HG03175 (cell line): ENCODE measurements at regions not wholly inside any gene's neighbourhood (a gene's known extent, or its start where the extent isn't known, plus 50 kb on each side); places are given as distances from the start of the nearest gene placed in this dataset.
"Not testable (repeated sequence)": the region's sequence is repeated elsewhere in the genome, so short reads cannot be mapped to it uniquely, and the experiment has no call there.

Experiments used
- ATAC-seq: cut with Tn5 transposase; IDR thresholded peaks from one replicate; pipeline ENCODE4 v1.9.1; 2021; ENCODE audit warnings: mild to moderate bottlenecking, moderate library complexity; ENCODE audit not compliant: unreplicated experiment

DNA sequence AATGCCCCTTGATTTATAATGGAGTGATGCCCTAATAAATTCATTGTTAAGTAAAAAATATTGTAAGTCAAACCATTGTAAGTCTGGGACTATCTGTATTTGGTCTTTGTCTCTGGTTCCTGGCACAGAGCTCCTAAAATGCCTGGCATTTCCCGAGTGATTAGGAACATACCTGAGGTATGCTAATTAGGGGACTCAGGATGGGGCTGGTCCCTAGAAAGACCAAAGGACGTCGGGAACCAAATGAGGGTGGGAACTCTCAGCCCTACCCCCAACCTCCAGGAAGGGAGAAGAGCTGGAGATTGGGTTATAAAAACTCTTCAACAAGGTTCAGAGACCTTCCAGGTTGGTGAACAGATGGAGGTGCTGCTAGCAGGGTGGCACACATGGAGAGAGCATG lies 82.6 kb upstream of the ARG1 start:
- ATAC-seq: no peak

- no peak for ATAC-seq
Measured at GRCh38 chr6:131492932-131493573, 80.0 kb upstream of the ARG1 start.

DNA sequence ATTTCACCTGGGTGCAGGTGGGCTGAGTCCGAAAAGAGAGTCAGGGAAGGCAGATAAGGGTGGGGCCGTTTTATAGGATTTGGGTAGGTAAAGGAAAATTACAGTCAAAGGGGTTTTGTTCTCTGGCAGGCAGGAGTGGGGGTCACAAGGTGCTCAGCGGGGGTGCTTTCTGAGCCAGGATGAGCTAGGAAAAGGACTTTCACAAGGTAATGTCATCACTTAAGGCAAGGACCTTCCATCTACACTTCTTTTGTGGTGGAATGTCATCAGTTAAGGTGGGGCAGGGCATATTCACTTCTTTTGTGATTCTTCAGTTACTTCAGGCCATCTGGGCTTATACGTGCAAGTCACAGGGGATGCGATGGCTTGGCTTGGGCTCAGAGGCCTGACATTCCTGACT lies 68.6 kb upstream of the ARG1 start:
- not testable (repeated sequence) for ATAC-seq

- ATAC-seq: no peak
Measured at GRCh38 chr6:131510094-131510493, 62.9 kb upstream of the ARG1 start.

- no peak for ATAC-seq
Measured at GRCh38 chr6:131510591-131510990, 62.4 kb upstream of the ARG1 start.

DNA sequence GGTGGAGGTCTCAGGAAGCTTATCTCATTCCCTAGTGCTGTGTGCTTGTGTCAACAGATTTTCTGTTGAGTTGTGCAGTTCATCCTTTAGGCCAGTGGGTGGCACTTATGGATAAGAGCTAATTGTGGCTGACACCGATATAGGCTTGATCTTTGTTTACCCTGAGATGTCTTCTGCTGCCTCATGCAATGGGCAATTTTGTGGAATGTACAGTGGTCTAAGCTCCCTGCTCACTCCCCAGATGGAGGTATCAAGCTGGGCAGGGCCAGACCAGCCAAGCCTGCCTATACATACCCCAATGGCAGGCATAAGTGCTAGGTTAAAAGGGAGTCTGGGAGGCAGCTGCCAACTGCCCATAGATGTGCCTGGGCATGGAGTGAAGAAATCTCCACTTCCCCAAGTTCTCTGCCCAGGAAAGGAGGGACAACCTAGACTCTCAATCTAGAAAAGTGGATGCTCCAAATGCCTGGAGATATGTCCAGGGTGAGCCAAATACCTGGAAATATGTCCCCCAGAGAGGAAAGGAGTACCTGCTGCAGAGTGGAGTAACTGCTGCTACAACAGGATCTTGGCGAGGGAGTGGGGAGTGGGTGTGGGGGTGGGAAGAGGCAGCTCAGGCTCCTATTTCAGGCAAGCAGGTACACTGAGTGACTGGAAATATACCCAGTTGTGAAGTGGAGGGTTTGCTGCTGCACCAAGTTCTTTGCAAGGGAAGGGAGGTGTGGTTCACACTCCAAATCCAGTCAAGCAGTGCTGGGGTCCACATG lies 53.2 kb upstream of the ARG1 start:
- peak; percentile 96 for ATAC-seq
